Progenitor cell of endocrine pancreas (in vitro differentiated cells): ENCODE measurements at regions not wholly inside any gene's neighbourhood (a gene's known extent, or its start where the extent isn't known, plus 50 kb on each side); places are given as distances from the start of the nearest gene placed in this dataset.
"Not testable (repeated sequence)": the region's sequence is repeated elsewhere in the genome, so short reads cannot be mapped to it uniquely, and the experiment has no call there.

Experiments
- DNase-seq: peaks from one replicate; pipeline ENCODE4 v3.0.0; 2021; ENCODE audit warnings: low spot score; ENCODE audit not compliant: unreplicated experiment
- H3K27ac Mint-ChIP-seq: 2 replicates; pipeline ENCODE4 v1.8.0; 2021; ENCODE audit warnings: mild to moderate bottlenecking, moderate library complexity, mixed read lengths
- H3K27me3 Mint-ChIP-seq: 2 replicates; pipeline ENCODE4 v1.8.0; 2021; ENCODE audit warnings: mixed read lengths
- H3K36me3 Mint-ChIP-seq: 2 replicates; pipeline ENCODE4 v1.8.0; 2022; ENCODE audit warnings: mixed read lengths; ENCODE audit not compliant: insufficient read depth
- H3K4me1 Mint-ChIP-seq: 2 replicates; pipeline ENCODE4 v1.8.0; 2021; ENCODE audit warnings: low read depth, mixed read lengths
- H3K4me3 Mint-ChIP-seq: 2 replicates; pipeline ENCODE4 v1.8.0; 2021; ENCODE audit warnings: low read depth, mild to moderate bottlenecking, moderate library complexity, mixed read lengths
- H3K9me3 Mint-ChIP-seq: 2 replicates; pipeline ENCODE4 v1.8.0; 2021; ENCODE audit warnings: low read depth, mixed read lengths
- TF ChIP-seq, protein P1 (sequence below): fragments of 200-600 bp; sonication (generic); IDR thresholded peaks from one replicate; pipeline ENCODE4 v1.5.0; 2021; ENCODE audit warnings: antibody characterized with exemption, mild to moderate bottlenecking; ENCODE audit not compliant: unreplicated experiment

DNA sequence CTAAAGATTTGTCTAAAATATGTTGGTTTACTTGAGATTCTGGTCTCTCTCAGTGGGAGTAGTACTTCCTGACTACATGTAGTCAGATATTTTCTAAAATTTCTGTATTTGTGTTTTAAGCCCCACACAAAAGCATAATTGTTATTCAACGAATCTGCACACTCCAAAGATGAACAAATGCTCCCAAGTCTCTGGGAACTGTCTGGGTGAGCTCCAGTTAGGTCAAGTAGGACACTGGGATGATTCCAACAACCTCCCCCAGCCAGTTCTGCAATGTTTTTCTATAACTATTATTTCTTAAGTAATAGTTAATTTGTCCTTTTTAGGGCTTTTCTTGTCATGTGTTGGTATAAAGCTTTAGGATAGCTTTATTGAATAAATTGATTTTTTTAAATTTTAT, 174.6 kb downstream of the FAM174A start:
- no peaks in the 10 kb centered on the region for H3K9me3 Mint-ChIP-seq
- no peak overlapping the region for H3K4me3 Mint-ChIP-seq
- H3K27me3 Mint-ChIP-seq = no peaks in the 10 kb centered on the region
- TF ChIP-seq, protein P1, sequence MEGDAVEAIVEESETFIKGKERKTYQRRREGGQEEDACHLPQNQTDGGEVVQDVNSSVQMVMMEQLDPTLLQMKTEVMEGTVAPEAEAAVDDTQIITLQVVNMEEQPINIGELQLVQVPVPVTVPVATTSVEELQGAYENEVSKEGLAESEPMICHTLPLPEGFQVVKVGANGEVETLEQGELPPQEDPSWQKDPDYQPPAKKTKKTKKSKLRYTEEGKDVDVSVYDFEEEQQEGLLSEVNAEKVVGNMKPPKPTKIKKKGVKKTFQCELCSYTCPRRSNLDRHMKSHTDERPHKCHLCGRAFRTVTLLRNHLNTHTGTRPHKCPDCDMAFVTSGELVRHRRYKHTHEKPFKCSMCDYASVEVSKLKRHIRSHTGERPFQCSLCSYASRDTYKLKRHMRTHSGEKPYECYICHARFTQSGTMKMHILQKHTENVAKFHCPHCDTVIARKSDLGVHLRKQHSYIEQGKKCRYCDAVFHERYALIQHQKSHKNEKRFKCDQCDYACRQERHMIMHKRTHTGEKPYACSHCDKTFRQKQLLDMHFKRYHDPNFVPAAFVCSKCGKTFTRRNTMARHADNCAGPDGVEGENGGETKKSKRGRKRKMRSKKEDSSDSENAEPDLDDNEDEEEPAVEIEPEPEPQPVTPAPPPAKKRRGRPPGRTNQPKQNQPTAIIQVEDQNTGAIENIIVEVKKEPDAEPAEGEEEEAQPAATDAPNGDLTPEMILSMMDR = no peak
- no peak overlapping the region for H3K27ac Mint-ChIP-seq
- H3K36me3 Mint-ChIP-seq = no peaks in the 10 kb centered on the region
- no peaks in the 10 kb centered on the region for H3K4me1 Mint-ChIP-seq
- DNase-seq = no peak

DNA sequence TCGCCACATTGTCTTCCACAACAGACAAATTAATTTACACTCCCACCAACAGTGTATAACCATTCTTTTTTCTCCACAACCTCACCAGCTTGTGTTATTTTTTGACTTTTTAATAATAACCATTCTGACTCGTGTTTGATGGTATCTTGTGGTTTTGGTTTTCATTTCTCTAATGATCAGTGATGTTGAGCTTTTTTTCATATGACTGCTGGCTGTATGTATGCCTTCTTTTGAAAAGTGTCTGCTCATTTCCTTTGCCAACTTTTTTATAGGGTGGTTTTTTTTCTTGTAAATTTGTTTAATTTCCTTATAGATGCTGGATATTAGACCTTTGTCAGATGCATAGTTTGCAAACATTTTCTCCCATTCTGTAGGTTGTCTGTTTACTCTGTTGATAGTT, 179.6 kb downstream of the FAM174A start:
- not testable (repeated sequence) for DNase-seq, H3K27me3 Mint-ChIP-seq, H3K4me3 Mint-ChIP-seq, H3K27ac Mint-ChIP-seq, H3K36me3 Mint-ChIP-seq, H3K9me3 Mint-ChIP-seq, H3K4me1 Mint-ChIP-seq

DNA sequence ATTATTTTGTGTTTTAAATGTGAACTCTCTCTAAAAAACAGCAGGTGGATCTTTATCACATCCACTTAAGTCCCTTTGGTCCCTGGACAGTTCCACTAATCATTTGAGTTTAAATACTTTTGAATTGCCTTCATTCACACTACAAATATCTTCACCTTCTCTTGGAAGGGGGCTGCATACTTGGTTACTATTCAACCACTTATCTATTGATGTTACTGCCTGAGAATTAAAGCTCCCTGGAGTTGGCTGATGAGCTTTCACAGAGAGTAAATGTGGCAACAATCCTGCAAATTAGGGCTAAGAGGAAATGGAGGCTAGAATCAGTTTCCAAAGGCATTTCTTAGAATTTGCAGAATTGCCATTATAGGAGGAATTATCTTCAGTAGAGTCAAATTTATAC, 180.4 kb downstream of the ST8SIA4 start:
- TF ChIP-seq, protein P1 = no peak
- Mint-ChIP-seq H3K27ac (no peak overlapping the region), H3K4me1 (peaks cover 8% of the 10 kb centered on the region), H3K27me3 (peaks cover 3% of the 10 kb centered on the region), H3K4me3 (no peak overlapping the region), H3K9me3 (no peaks in the 10 kb centered on the region), H3K36me3 (no peaks in the 10 kb centered on the region)
- no peak for DNase-seq

GRCh38 chr5:100723229-100723628, 179.9 kb downstream of the ST8SIA4 start:
- Mint-ChIP-seq H3K4me3 (no peak overlapping the region), H3K36me3 (no peaks in the 10 kb centered on the region), H3K27me3 (peaks cover 3% of the 10 kb centered on the region), H3K9me3 (no peaks in the 10 kb centered on the region), H3K4me1 (peaks cover 8% of the 10 kb centered on the region), H3K27ac (no peak overlapping the region)
- TF ChIP-seq, protein P1 = no peak
- no peak for DNase-seq

DNA sequence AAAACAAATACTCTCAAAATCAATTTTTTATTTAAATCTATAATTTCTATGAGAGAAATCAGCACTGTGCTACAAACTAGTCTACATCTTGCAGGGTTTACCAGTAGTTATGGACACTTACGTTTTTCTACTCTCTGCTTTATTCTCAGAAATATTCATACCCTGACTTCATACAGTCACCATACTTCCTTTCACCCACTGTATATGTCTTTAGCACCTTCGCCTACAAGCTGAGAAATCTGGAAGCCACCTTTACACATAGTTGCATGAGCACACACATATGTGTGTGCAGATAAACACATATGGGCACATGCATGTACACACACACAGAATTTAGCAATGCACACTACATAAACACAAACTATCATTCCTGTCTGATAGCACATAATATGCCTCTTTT, 177.0 kb downstream of the ST8SIA4 start:
- no peak for DNase-seq
- no peaks in the 10 kb centered on the region for H3K9me3 Mint-ChIP-seq
- TF ChIP-seq, protein P1 = no peak
- no peaks in the 10 kb centered on the region for H3K36me3 Mint-ChIP-seq
- no peak overlapping the region for H3K27ac Mint-ChIP-seq
- peaks cover 8% of the 10 kb centered on the region for H3K4me1 Mint-ChIP-seq
- peaks cover 3% of the 10 kb centered on the region for H3K27me3 Mint-ChIP-seq
- H3K4me3 Mint-ChIP-seq = no peak overlapping the region

GRCh38 chr5:100731768-100732167, 171.3 kb downstream of the ST8SIA4 start:
- Mint-ChIP-seq H3K9me3 (no peaks in the 10 kb centered on the region), H3K27ac (no peak overlapping the region), H3K4me1 (no peaks in the 10 kb centered on the region), H3K4me3 (no peak overlapping the region), H3K27me3 (no peaks in the 10 kb centered on the region), H3K36me3 (no peaks in the 10 kb centered on the region)
- DNase-seq = no peak
- TF ChIP-seq, protein P1 = no peak
